Uterus (tissue), 2 donors: ENCODE measurements at regions not wholly inside any gene's neighbourhood (a gene's known extent, or its start where the extent isn't known, plus 50 kb on each side); places are given as distances from the start of the nearest gene placed in this dataset.

Source experiments
- CTCF ChIP-seq, 4 experiments: fragments of 200-600 bp in 2 of 4; fragments of 450-650 bp in 2 of 4; sonication (generic) in 2 of 4; IDR thresholded peaks; one replicate each; pipeline ENCODE4 v1.5.1; 2016 to 2019; ENCODE audit warnings: antibody characterized with exemption in 4 of 4, mild to moderate bottlenecking in 2 of 4, moderate library complexity in 1 of 4
- POLR2A ChIP-seq, 2 donors: fragments of 450-650 bp; IDR thresholded peaks; one replicate each; pipeline ENCODE4 v1.6.1; 2016; ENCODE audit warnings: antibody characterized with exemption in 2 of 2, mild to moderate bottlenecking in 1 of 2, moderate library complexity in 1 of 2

- TF ChIP-seq CTCF (IDR thresholded peaks at IDR 0.05), result no peak
- no peak for TF ChIP-seq POLR2A (IDR thresholded peaks at IDR 0.05)
Measured at GRCh38 chr2:16818203-16818556, 152.5 kb upstream of the CYRIA start.
